HFFc6 (cell line): ENCODE measurements at regions not wholly inside any gene's neighbourhood (a gene's known extent, or its start where the extent isn't known, plus 50 kb on each side); places are given as distances from the start of the nearest gene placed in this dataset.

Source experiments
- DNase-seq: peaks from one replicate; pipeline ENCODE4 v3.0.0-alpha.2; 2018
- H3K27ac Mint-ChIP-seq: 2 replicates; pipeline ENCODE4 v1.8.0; 2020; ENCODE audit warnings: mild to moderate bottlenecking, mixed read lengths
- H3K27me3 Mint-ChIP-seq: 2 replicates; pipeline ENCODE4 v1.8.0; 2021; ENCODE audit warnings: mild to moderate bottlenecking, moderate library complexity, mixed read lengths; ENCODE audit not compliant: insufficient read depth
- H3K36me3 Mint-ChIP-seq: 2 replicates; pipeline ENCODE4 v1.8.0; 2021; ENCODE audit warnings: low read depth, mixed read lengths
- H3K4me1 Mint-ChIP-seq: 2 replicates; pipeline ENCODE4 v1.8.0; 2020; ENCODE audit warnings: low read depth, mixed read lengths
- H3K4me3 Mint-ChIP-seq: 2 replicates; pipeline ENCODE4 v1.8.0; 2020; ENCODE audit warnings: mild to moderate bottlenecking, moderate library complexity, mixed read lengths
- H3K9me3 Mint-ChIP-seq: 2 replicates; pipeline ENCODE4 v1.8.0; 2020; ENCODE audit warnings: mild to moderate bottlenecking, mixed read lengths
- CTCF ChIP-seq: fragments of 200-600 bp; sonication (generic); IDR thresholded peaks from 2 replicates; pipeline ENCODE4 v1.5.0; 2021; ENCODE audit warnings: antibody characterized with exemption, mild to moderate bottlenecking

GRCh38 chr3:55343486-55344357 lies 143.4 kb downstream of the WNT5A start:
- Mint-ChIP-seq H3K27me3 (no peaks in the 10 kb centered on the region; the same call in 1 of the 2 replicates), H3K4me3 (no peak overlapping the region), H3K9me3 (no peaks in the 10 kb centered on the region), H3K4me1 (peaks cover 40% of the 10 kb centered on the region), H3K27ac (peak overlapping the region; percentile 53; the same call in 1 of the 2 replicates), H3K36me3 (no peaks in the 10 kb centered on the region)
- no peak for DNase-seq
- TF ChIP-seq CTCF = no peak

GRCh38 chr3:55341502-55342031 lies 145.5 kb downstream of the WNT5A start:
- peak; percentile 55 for DNase-seq
- peak overlapping the region; percentile 81 for H3K27ac Mint-ChIP-seq
- H3K4me3 Mint-ChIP-seq = no peak overlapping the region
- no peaks in the 10 kb centered on the region for H3K9me3 Mint-ChIP-seq
- peaks cover 40% of the 10 kb centered on the region for H3K4me1 Mint-ChIP-seq
- H3K27me3 Mint-ChIP-seq = no peaks in the 10 kb centered on the region; the same call in 1 of the 2 replicates
- no peaks in the 10 kb centered on the region for H3K36me3 Mint-ChIP-seq
- TF ChIP-seq CTCF = no peak

GRCh38 chr3:55339819-55340218 lies 147.3 kb downstream of the WNT5A start:
- Mint-ChIP-seq H3K27me3 (no peaks in the 10 kb centered on the region; the same call in 1 of the 2 replicates), H3K36me3 (no peaks in the 10 kb centered on the region), H3K4me3 (no peak overlapping the region), H3K9me3 (no peaks in the 10 kb centered on the region), H3K4me1 (peaks cover 46% of the 10 kb centered on the region), H3K27ac (no peak overlapping the region)
- TF ChIP-seq CTCF = no peak
- no peak for DNase-seq

GRCh38 chr3:55339390-55339789 lies 147.7 kb downstream of the WNT5A start:
- Mint-ChIP-seq H3K27me3 (no peaks in the 10 kb centered on the region; the same call in 1 of the 2 replicates), H3K36me3 (no peaks in the 10 kb centered on the region), H3K9me3 (no peaks in the 10 kb centered on the region), H3K4me1 (peaks cover 47% of the 10 kb centered on the region), H3K4me3 (no peak overlapping the region), H3K27ac (no peak overlapping the region)
- no peak for TF ChIP-seq CTCF
- no peak for DNase-seq

- Mint-ChIP-seq H3K4me1 (peaks cover 47% of the 10 kb centered on the region), H3K27ac (no peak overlapping the region), H3K9me3 (no peaks in the 10 kb centered on the region), H3K27me3 (peaks cover 2% of the 10 kb centered on the region; the same call in 1 of the 2 replicates), H3K4me3 (no peak overlapping the region), H3K36me3 (no peaks in the 10 kb centered on the region)
- DNase-seq = no peak
- TF ChIP-seq CTCF = peak; percentile 14; the same call in 1 of the 2 replicates
These were observed 149.4 kb downstream of the WNT5A start for GRCh38 chr3:55337641-55338180.
